ENCODE measurements at regions not wholly inside any gene's neighbourhood (a gene's known extent, or its start where the extent isn't known, plus 50 kb on each side); places are given as distances from the start of the nearest gene placed in this dataset.

- H3K9me3 Mint-ChIP-seq (ENCODE audit: unreplicated experiment), result no peaks in the 10 kb centered on the region
- H3K4me1 ChIP-seq (ENCODE audit: insufficient read depth, low read length), result no peaks in the 10 kb centered on the region
Observed at GRCh38 chr4:160887668-160888067, 1276.1 kb downstream of the FSTL5 start.

GRCh38 chr4:160894128-160894527 lies 1269.7 kb downstream of the FSTL5 start:
- H3K27ac Mint-ChIP-seq (ENCODE audit: unreplicated experiment), result no peak overlapping the region
- H3K36me3 ChIP-seq (ENCODE audit: insufficient read depth, low read length), result no peaks in the 10 kb centered on the region
- no peak overlapping the region for H3K4me3 Mint-ChIP-seq (ENCODE audit: unreplicated experiment)
- no peak overlapping the region for H3K27ac ChIP-seq (ENCODE audit: low read depth, low read length)
- no peak overlapping the region for H3K4me3 ChIP-seq (ENCODE audit: insufficient read depth, low read depth, low read length)
- TF ChIP-seq, protein P1, sequence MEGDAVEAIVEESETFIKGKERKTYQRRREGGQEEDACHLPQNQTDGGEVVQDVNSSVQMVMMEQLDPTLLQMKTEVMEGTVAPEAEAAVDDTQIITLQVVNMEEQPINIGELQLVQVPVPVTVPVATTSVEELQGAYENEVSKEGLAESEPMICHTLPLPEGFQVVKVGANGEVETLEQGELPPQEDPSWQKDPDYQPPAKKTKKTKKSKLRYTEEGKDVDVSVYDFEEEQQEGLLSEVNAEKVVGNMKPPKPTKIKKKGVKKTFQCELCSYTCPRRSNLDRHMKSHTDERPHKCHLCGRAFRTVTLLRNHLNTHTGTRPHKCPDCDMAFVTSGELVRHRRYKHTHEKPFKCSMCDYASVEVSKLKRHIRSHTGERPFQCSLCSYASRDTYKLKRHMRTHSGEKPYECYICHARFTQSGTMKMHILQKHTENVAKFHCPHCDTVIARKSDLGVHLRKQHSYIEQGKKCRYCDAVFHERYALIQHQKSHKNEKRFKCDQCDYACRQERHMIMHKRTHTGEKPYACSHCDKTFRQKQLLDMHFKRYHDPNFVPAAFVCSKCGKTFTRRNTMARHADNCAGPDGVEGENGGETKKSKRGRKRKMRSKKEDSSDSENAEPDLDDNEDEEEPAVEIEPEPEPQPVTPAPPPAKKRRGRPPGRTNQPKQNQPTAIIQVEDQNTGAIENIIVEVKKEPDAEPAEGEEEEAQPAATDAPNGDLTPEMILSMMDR (IDR thresholded peaks at IDR 0.05; ENCODE audit: insufficient read depth, low read depth, low read length), result no peak
- no peak for TF ChIP-seq EZH2 (IDR thresholded peaks at IDR 0.05; ENCODE audit: insufficient read depth, low read length)
- no peak overlapping the region for H3K9ac ChIP-seq (ENCODE audit: low read length)
- no peaks in the 10 kb centered on the region for H3K9me3 Mint-ChIP-seq (ENCODE audit: unreplicated experiment)
- H3K4me1 Mint-ChIP-seq (ENCODE audit: low read depth, unreplicated experiment), result no peaks in the 10 kb centered on the region
- no peaks in the 10 kb centered on the region for H3K4me1 ChIP-seq (ENCODE audit: insufficient read depth, low read length)
- H3K9me3 ChIP-seq (ENCODE audit: insufficient read depth, low read depth, low read length), result no peaks in the 10 kb centered on the region
- no peaks in the 10 kb centered on the region for H3K27me3 ChIP-seq (ENCODE audit: insufficient read depth, low read length)
- no peaks in the 10 kb centered on the region for H4K20me1 ChIP-seq (ENCODE audit: insufficient read depth, low read length)
- no peaks in the 10 kb centered on the region for H3K36me3 Mint-ChIP-seq (ENCODE audit: low read depth, unreplicated experiment)
- DNase-seq (ENCODE audit: low read depth) (no peak), FAIRE-seq (no peak)
- no peaks in the 10 kb centered on the region for H3K79me2 ChIP-seq (ENCODE audit: insufficient read depth, low read length)
- H3K27me3 Mint-ChIP-seq (ENCODE audit: low read depth, unreplicated experiment), result no peaks in the 10 kb centered on the region
- H2AFZ ChIP-seq (ENCODE audit: low read depth, low read length), result no peak overlapping the region
- H3K4me2 ChIP-seq (ENCODE audit: low read length), result no peak overlapping the region

More at GRCh38 chr4:160887668-160888067, 1276.1 kb downstream of the FSTL5 start:
- no peak overlapping the region for H3K27ac Mint-ChIP-seq (ENCODE audit: unreplicated experiment)
- H3K4me1 Mint-ChIP-seq (ENCODE audit: low read depth, unreplicated experiment), result no peaks in the 10 kb centered on the region
- no peak for TF ChIP-seq EZH2 (IDR thresholded peaks at IDR 0.05; ENCODE audit: insufficient read depth, low read length)
- TF ChIP-seq, protein P1 (IDR thresholded peaks at IDR 0.05; ENCODE audit: insufficient read depth, low read depth, low read length), result no peak
- Histone ChIP-seq H3K36me3 (ENCODE audit: insufficient read depth, low read length) (no peaks in the 10 kb centered on the region), H3K4me3 (ENCODE audit: insufficient read depth, low read depth, low read length) (no peak overlapping the region), H4K20me1 (ENCODE audit: insufficient read depth, low read length) (no peaks in the 10 kb centered on the region), H3K27me3 (ENCODE audit: insufficient read depth, low read length) (no peaks in the 10 kb centered on the region), H3K4me2 (ENCODE audit: low read length) (no peak overlapping the region), H3K9me3 (ENCODE audit: insufficient read depth, low read depth, low read length) (no peaks in the 10 kb centered on the region), H3K27ac (ENCODE audit: low read depth, low read length) (no peak overlapping the region), H2AFZ (ENCODE audit: low read depth, low read length) (no peak overlapping the region), H3K9ac (ENCODE audit: low read length) (no peak overlapping the region), H3K79me2 (ENCODE audit: insufficient read depth, low read length) (no peaks in the 10 kb centered on the region)
- H3K36me3 Mint-ChIP-seq (ENCODE audit: low read depth, unreplicated experiment), result no peaks in the 10 kb centered on the region
- H3K4me3 Mint-ChIP-seq (ENCODE audit: unreplicated experiment), result no peak overlapping the region
- no peaks in the 10 kb centered on the region for H3K27me3 Mint-ChIP-seq (ENCODE audit: low read depth, unreplicated experiment)
- DNase-seq (ENCODE audit: low read depth), result no peak
- no peak for FAIRE-seq

- H3K27ac ChIP-seq (ENCODE audit: low read depth, low read length), result no peak overlapping the region
- Mint-ChIP-seq H3K9me3 (ENCODE audit: unreplicated experiment) (no peaks in the 10 kb centered on the region), H3K4me3 (ENCODE audit: unreplicated experiment) (no peak overlapping the region), H3K27ac (ENCODE audit: unreplicated experiment) (no peak overlapping the region), H3K27me3 (ENCODE audit: low read depth, unreplicated experiment) (no peaks in the 10 kb centered on the region), H3K4me1 (ENCODE audit: low read depth, unreplicated experiment) (no peaks in the 10 kb centered on the region), H3K36me3 (ENCODE audit: low read depth, unreplicated experiment) (no peaks in the 10 kb centered on the region)
- no peak for TF ChIP-seq EZH2 (IDR thresholded peaks at IDR 0.05; ENCODE audit: insufficient read depth, low read length)
- TF ChIP-seq, protein P1 (IDR thresholded peaks at IDR 0.05; ENCODE audit: insufficient read depth, low read depth, low read length), result no peak
- H2AFZ ChIP-seq (ENCODE audit: low read depth, low read length), result no peak overlapping the region
- no peaks in the 10 kb centered on the region for H3K27me3 ChIP-seq (ENCODE audit: insufficient read depth, low read length)
- H3K36me3 ChIP-seq (ENCODE audit: insufficient read depth, low read length), result no peaks in the 10 kb centered on the region
- DNase-seq (ENCODE audit: low read depth), result no peak
- H3K9me3 ChIP-seq (ENCODE audit: insufficient read depth, low read depth, low read length), result no peaks in the 10 kb centered on the region
- H3K4me2 ChIP-seq (ENCODE audit: low read length), result no peak overlapping the region
- no peaks in the 10 kb centered on the region for H3K4me1 ChIP-seq (ENCODE audit: insufficient read depth, low read length)
- H4K20me1 ChIP-seq (ENCODE audit: insufficient read depth, low read length), result no peaks in the 10 kb centered on the region
- H3K4me3 ChIP-seq (ENCODE audit: insufficient read depth, low read depth, low read length), result no peak overlapping the region
- FAIRE-seq, result no peak
- H3K9ac ChIP-seq (ENCODE audit: low read length), result no peak overlapping the region
- H3K79me2 ChIP-seq (ENCODE audit: insufficient read depth, low read length), result no peaks in the 10 kb centered on the region
Observed at GRCh38 chr4:160894809-160895208, 1269.0 kb downstream of the FSTL5 start.
